Fibroblast of villous mesenchyme (primary cell): ENCODE measurements at regions not wholly inside any gene's neighbourhood (a gene's known extent, or its start where the extent isn't known, plus 50 kb on each side); places are given as distances from the start of the nearest gene placed in this dataset.

Source experiments
- DNase-seq: peaks from one replicate; pipeline ENCODE4 v3.0.0-alpha.2; 2010; ENCODE audit warnings: low read depth
- H3K4me3 ChIP-seq: 2 replicates; pipeline ENCODE4 v1.5.1; 2011; ENCODE audit warnings: low read depth, mild to moderate bottlenecking, low read length
- TF ChIP-seq, protein P1 (sequence below): IDR thresholded peaks from 2 replicates; pipeline ENCODE4 v1.5.1; 2012; ENCODE audit warnings: low read depth, mild to moderate bottlenecking, low read length; ENCODE audit not compliant: insufficient read depth

DNA sequence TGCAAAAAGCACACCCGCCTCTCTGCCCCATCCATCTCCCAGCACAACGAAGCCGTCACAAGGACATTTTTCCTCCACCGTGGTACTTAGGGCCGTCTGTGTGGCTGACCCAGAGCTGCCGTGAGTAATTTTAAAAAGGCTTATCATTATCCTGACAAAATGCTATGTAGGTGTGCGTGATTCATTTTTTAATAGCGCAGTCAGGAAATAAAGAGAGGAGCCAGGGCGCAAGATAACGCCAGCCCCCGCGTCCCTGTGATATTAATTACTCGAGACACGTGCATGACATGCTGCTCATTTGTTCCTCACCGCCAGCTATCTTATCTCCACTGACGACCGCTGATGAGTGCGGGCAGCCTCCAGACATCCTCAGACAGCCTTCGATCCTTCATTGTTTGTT, 332.7 kb upstream of the PFKP start:
- TF ChIP-seq, protein P1, sequence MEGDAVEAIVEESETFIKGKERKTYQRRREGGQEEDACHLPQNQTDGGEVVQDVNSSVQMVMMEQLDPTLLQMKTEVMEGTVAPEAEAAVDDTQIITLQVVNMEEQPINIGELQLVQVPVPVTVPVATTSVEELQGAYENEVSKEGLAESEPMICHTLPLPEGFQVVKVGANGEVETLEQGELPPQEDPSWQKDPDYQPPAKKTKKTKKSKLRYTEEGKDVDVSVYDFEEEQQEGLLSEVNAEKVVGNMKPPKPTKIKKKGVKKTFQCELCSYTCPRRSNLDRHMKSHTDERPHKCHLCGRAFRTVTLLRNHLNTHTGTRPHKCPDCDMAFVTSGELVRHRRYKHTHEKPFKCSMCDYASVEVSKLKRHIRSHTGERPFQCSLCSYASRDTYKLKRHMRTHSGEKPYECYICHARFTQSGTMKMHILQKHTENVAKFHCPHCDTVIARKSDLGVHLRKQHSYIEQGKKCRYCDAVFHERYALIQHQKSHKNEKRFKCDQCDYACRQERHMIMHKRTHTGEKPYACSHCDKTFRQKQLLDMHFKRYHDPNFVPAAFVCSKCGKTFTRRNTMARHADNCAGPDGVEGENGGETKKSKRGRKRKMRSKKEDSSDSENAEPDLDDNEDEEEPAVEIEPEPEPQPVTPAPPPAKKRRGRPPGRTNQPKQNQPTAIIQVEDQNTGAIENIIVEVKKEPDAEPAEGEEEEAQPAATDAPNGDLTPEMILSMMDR: no peak
- H3K4me3 ChIP-seq: no peak overlapping the region
- no peak for DNase-seq

DNA sequence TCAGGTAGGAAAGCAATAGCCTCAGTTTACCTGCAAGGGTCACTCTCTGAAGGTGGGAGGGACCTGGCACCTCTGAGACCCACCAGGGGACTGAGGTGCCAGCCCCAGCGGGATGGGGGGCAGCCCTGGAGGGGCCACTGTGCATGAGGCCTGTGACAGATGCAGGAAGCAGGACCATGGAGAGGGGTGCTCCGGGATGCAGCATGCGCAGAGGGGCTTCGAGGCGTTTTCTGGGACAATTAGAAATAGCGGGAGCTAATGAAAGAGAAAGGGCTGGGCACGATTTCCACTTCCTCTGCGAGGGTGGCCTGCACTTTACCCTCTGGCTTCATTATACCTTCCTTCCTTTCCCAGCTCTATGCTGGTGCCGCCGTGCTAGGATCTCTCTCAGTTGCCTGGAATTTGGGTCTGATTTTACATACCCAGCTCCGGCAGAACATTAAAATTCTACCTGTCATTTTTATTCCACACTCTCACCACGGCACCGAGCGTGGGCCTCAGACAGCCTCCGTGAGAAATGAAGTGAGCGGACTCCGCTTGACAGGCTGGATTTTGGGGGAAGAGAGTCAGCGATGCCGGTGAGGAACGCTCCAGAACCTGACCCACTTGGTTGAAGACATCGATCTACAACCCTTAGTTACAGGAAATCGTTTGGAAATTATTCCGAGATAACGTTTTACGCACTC, 333.9 kb upstream of the PFKP start:
- TF ChIP-seq, protein P1: no peak
- H3K4me3 ChIP-seq: no peak overlapping the region
- DNase-seq: no peak

DNA sequence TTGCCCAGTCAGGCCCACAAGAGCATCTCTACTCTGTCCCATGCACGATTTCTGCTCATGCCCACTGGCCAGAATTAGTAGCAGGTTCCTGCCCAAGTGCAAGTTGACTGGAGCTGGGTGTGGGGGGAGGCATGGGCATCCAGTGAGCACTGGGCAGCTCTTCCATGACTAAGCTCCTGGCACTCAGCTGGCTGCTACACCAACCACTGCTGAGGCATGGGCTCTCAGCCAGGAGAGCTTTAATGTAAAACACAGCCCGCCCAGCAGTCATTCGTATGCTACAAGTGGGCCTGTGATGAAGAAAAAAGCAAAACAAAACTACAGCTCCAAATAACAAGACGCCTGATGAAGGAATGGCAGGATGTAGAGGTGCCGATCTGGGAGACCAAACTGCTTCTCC, 335.4 kb upstream of the PFKP start:
- TF ChIP-seq, protein P1: no peak
- no peak overlapping the region for H3K4me3 ChIP-seq
- no peak for DNase-seq

DNA sequence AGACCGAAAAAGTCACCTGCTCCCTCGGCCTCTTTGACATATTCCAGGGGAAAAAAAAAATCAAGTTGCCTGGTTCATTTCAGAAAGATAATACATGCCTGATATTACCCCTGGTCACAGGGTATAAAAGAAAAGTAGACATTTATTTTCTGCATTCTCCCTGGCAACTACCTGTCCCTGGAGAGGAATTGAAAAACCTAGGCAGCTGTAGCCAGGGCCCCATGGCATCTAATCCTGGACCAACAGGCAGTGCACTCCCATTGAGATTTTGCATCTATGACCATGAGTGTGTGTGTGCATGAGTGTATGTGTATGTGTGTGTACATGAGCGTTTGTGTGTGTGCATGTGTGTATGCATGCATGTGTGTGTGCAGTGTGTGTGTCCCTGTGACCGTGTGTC, 338.2 kb upstream of the PFKP start:
- H3K4me3 ChIP-seq: no peak overlapping the region
- TF ChIP-seq, protein P1: no peak
- DNase-seq: no peak

DNA sequence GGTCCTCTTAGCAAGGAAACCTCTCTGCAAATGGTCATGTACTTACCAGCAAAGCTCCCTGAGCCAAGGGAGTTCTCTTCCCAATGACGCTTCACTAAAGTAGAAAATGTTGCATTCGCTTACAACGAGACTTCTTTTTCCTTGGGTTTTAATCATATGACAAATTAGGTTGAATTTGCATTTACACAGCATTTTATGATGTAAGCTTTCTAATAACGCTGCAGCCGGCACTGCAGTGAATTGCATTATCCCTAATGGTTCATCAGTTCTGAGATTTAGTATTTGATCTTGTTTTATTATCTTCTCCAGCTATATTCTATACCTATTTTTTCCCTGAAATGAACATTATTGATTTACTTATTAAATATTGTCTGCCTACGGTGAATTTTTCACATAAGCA, 339.3 kb upstream of the PFKP start:
- H3K4me3 ChIP-seq: no peak overlapping the region
- TF ChIP-seq, protein P1: no peak
- no peak for DNase-seq

DNA sequence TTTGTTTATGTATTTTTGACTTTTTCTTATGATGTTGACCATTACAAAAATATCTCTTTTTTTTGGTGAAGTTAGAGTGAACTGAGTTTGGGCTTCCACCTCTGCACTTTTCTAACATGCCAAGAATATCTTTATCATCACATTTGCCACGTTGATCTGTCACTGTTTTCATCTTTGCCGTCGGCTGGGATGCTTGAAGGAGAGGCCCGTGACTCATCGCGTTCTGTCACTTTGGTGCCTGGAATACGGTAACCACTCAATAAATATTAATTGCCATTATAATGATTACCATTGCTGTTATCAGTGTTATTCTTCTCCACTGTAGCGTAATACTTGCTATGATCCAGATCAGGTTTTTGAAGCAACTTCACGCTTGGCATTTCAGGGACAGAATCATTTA, 350.8 kb upstream of the PFKP start:
- no peak overlapping the region for H3K4me3 ChIP-seq
- no peak for DNase-seq
- TF ChIP-seq, protein P1: no peak

DNA sequence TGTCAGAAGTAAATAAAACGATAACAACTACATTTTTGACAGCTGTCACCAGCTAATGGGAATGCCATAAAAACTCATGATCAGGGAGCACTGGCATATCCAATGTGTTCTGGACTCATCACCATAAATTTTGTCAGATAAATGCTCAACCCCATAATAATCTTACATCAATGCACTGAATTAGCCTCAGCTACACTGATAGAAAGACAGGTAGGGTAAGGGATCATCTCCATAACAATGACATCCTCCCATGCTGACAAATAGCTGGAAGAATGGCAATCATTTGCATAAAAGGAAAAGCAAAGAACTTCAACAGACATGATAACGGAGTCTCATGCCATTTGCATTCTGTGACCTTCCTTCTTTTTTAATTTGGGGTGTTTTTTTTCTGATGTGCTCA, 352.8 kb upstream of the PFKP start:
- H3K4me3 ChIP-seq: no peak overlapping the region
- TF ChIP-seq, protein P1: no peak
- no peak for DNase-seq
